Thoracic aorta (tissue), 2 donors: ENCODE measurements at regions not wholly inside any gene's neighbourhood (a gene's known extent, or its start where the extent isn't known, plus 50 kb on each side); places are given as distances from the start of the nearest gene placed in this dataset.
"Not testable (repeated sequence)": the region's sequence is repeated elsewhere in the genome, so short reads cannot be mapped to it uniquely, and the experiment has no call there.

Source experiments
- ATAC-seq: fragments of 150-250 bp; one replicate; pipeline ENCODE4 v1.8.0; 2017; ENCODE audit warnings: low read depth; ENCODE audit not compliant: insufficient number of reproducible peaks, low FRiP score
- DNase-seq: peaks from one replicate; pipeline ENCODE4 v3.0.0-alpha.2; 2020; ENCODE audit warnings: low spot score
- H3K27ac ChIP-seq, 2 donors: fragments of 200-600 bp; sonication (generic); 1 replicate in 1 of 2; 2 replicates in 1 of 2; pipeline ENCODE4 v1.5.1; 2016; ENCODE audit warnings: mild to moderate bottlenecking in 2 of 2, moderate library complexity in 2 of 2
- H3K27me3 ChIP-seq: fragments of 200-600 bp; sonication (generic); replicated peaks from 2 replicates; pipeline ENCODE4 v1.6.0; 2016; ENCODE audit warnings: mild to moderate bottlenecking; ENCODE audit not compliant: insufficient read depth
- H3K36me3 ChIP-seq: fragments of 200-600 bp; sonication (generic); one replicate; pipeline ENCODE4 v1.5.1; 2016
- H3K4me1 ChIP-seq, 2 donors: fragments of 200-600 bp; sonication (generic); 1 replicate in 1 of 2; 2 replicates in 1 of 2; pipeline versions ENCODE4 v1.5.1 to v1.6.0; 2016; ENCODE audit warnings: low read depth in 2 of 2, mild to moderate bottlenecking in 1 of 2; ENCODE audit not compliant: control insufficient read depth in 1 of 2
- H3K4me3 ChIP-seq: fragments of 200-600 bp; sonication (generic); 2 replicates; pipeline ENCODE4 v1.5.1; 2016; ENCODE audit warnings: mild to moderate bottlenecking
- H3K9me3 ChIP-seq: fragments of 200-600 bp; sonication (generic); 2 replicates; pipeline ENCODE4 v1.5.1; 2016
- CTCF ChIP-seq: fragments of 200-600 bp; sonication (generic); IDR thresholded peaks from one replicate; pipeline ENCODE4 v1.5.1; 2019; ENCODE audit warnings: antibody characterized with exemption

- Histone ChIP-seq H3K9me3 (no peaks in the 10 kb centered on the region), H3K27ac (no peak overlapping the region), H3K4me1 (peaks cover 3 to 30% of the 10 kb centered on the region in 2 donors), H3K27me3 (no peaks in the 10 kb centered on the region), H3K36me3 (no peaks in the 10 kb centered on the region), H3K4me3 (no peak overlapping the region)
- TF ChIP-seq CTCF = no peak
- DNase-seq (no peak), ATAC-seq (no peak)
Measured at GRCh38 chr6:26187292-26187691, 100.1 kb downstream of the HFE start.

DNA sequence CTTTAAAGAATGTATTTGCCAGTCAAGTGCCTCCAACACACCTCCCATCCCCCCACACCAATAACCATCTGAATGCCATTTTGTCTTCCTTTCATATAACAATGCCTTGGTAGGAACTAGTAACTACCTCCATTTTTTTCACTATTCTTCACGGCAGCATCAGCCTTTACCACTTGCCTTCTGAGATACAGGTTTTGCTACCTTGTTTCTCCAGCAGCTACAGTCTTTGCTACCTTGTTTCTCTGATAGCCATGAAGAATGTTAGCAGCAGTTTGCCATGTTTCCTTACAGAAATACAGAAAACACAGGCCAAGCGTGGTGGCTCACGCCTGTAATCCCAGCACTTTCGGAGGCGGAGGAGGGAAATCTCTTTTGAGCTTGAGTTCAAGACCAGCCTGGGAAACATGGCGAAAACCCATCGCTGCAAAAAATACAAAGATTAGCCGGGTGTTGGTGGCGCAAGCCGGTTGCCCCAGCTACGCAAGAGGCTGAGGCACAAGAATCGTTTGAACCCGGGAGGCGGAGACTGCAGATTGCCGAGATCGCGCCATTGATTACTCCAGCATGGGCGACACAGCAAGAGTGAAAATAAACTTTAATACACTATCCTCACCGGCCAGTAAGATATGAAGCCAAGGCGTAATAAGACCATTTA is 100.9 kb downstream of the HFE start:
- DNase-seq (no peak), ATAC-seq (no peak)
- TF ChIP-seq CTCF = no peak
- Histone ChIP-seq H3K27me3 (no peaks in the 10 kb centered on the region), H3K4me1 (peaks cover 3 to 30% of the 10 kb centered on the region in 2 donors), H3K4me3 (peak overlapping the region; percentile 80), H3K36me3 (no peaks in the 10 kb centered on the region), H3K27ac (peak overlapping the region; percentile 84 to 87), H3K9me3 (no peaks in the 10 kb centered on the region)

DNA sequence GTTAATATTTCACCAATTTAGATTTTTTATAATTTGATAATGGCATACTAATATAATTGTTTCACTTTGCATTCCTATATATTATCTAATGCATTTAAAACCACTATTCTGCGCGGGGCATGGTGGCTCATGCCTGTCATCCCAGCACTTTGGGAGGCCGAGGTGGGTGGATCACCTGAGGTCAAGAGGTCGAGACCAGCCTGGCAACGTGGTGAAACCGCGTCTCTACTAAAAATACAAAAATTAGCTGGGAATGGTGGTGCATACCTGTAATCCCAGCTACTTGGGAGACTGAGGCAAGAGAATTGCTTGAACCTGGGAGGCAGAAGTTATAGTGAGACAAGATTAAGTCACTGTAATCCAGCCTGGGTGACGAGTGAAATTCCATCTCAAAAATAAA is 104.3 kb downstream of the HFE start:
- H3K27ac ChIP-seq, H3K27me3 ChIP-seq, DNase-seq, H3K4me3 ChIP-seq, H3K36me3 ChIP-seq, H3K9me3 ChIP-seq, ATAC-seq: not testable (repeated sequence)
- H3K4me1 ChIP-seq = peaks cover 3 to 38% of the 10 kb centered on the region in 2 donors

GRCh38 chr6:26193467-26194328 is 106.5 kb downstream of the HFE start:
- no peaks in the 10 kb centered on the region for H3K9me3 ChIP-seq
- ATAC-seq (no peak), DNase-seq (no peak)
- H3K36me3 ChIP-seq = no peaks in the 10 kb centered on the region
- H3K27me3 ChIP-seq = no peaks in the 10 kb centered on the region
- peak overlapping the region; percentile 96 for H3K27ac ChIP-seq
- H3K4me3 ChIP-seq = no peak overlapping the region
- H3K4me1 ChIP-seq = peaks cover 0 to 36% of the 10 kb centered on the region in 2 donors
- TF ChIP-seq CTCF = no peak

- Histone ChIP-seq H3K9me3 (no peaks in the 10 kb centered on the region), H3K4me1 (peaks cover 0 to 32% of the 10 kb centered on the region in 2 donors), H3K4me3 (peak overlapping the region; percentile 88), H3K27ac (peak overlapping the region; percentile 96), H3K27me3 (no peaks in the 10 kb centered on the region), H3K36me3 (no peaks in the 10 kb centered on the region)
- no peak for ATAC-seq
- no peak for TF ChIP-seq CTCF
- DNase-seq = no peak
Measured at GRCh38 chr6:26194329-26194701, 107.1 kb downstream of the HFE start.
